Common myeloid progenitor, CD34-positive (primary cell): ENCODE measurements at regions not wholly inside any gene's neighbourhood (a gene's known extent, or its start where the extent isn't known, plus 50 kb on each side); places are given as distances from the start of the nearest gene placed in this dataset.
"Not testable (repeated sequence)": the region's sequence is repeated elsewhere in the genome, so short reads cannot be mapped to it uniquely, and the experiment has no call there.

Experiments used
- CTCF ChIA-PET: fragments of 350-600 bp; sonication (Branson Sonifier 250); formaldehyde crosslinking; loops from one replicate; lab custom pipeline; 2021; ENCODE audit warnings: antibody characterized with exemption; lab: Charles Lee
- POLR2A ChIA-PET: fragments of 350-600 bp; sonication (Branson Sonifier 250); formaldehyde crosslinking; loops from one replicate; lab custom pipeline; 2021; ENCODE audit warnings: antibody characterized with exemption; lab: Charles Lee
- DNase-seq, 3 donors: peaks; one replicate each; pipeline versions ENCODE4 v3.0.0 to v3.0.0-alpha.2; 2013
- H3K27ac ChIP-seq, 2 experiments: 1 replicate in 1 of 2; 2 replicates in 1 of 2; pipeline ENCODE4 v1.7.0; 2013; ENCODE audit warnings: inconsistent platforms in 2 of 2, low read length in 2 of 2, mild to moderate bottlenecking in 2 of 2, low read depth in 1 of 2, moderate library complexity in 1 of 2; ENCODE audit not compliant: severe bottlenecking in 2 of 2, insufficient read depth in 1 of 2, poor library complexity in 1 of 2
- H3K27me3 ChIP-seq, 5 experiments: replicated peaks in 2 of 5; 1 replicate in 3 of 5; 2 replicates in 2 of 5; pipeline versions ENCODE4 v1.6.1 to v1.7.0; 2013; ENCODE audit warnings: low read length in 4 of 5, mild to moderate bottlenecking in 2 of 5, moderate library complexity in 2 of 5, inconsistent platforms in 1 of 5; ENCODE audit not compliant: insufficient read depth in 5 of 5, control insufficient read depth in 4 of 5
- H3K36me3 ChIP-seq, 4 experiments: 1 replicate in 2 of 4; 2 replicates in 2 of 4; pipeline versions ENCODE4 v1.6.1 to v1.7.0; 2013; ENCODE audit warnings: low read length in 3 of 4, control low read depth in 1 of 4, mild to moderate bottlenecking in 1 of 4; ENCODE audit not compliant: control insufficient read depth in 4 of 4, insufficient read depth in 4 of 4
- H3K4me1 ChIP-seq, 4 experiments: 1 replicate in 3 of 4; 2 replicates in 1 of 4; pipeline versions ENCODE4 v1.6.1 to v1.7.1; 2013; ENCODE audit warnings: low read length in 3 of 4, mild to moderate bottlenecking in 3 of 4, control low read depth in 1 of 4, inconsistent platforms in 1 of 4, moderate library complexity in 1 of 4; ENCODE audit not compliant: control insufficient read depth in 4 of 4, insufficient read depth in 4 of 4; ENCODE audit errors: control extremely low read depth in 1 of 4
- H3K4me3 ChIP-seq, 7 experiments: 1 replicate in 4 of 7; 2 replicates in 3 of 7; pipeline versions ENCODE4 v1.5.1 to v1.7.0; 2013; ENCODE audit warnings: mild to moderate bottlenecking in 7 of 7, low read length in 6 of 7, moderate library complexity in 6 of 7, inconsistent platforms in 2 of 7, low read depth in 2 of 7, control low read depth in 1 of 7; ENCODE audit not compliant: insufficient read depth in 4 of 7, control insufficient read depth in 1 of 7; ENCODE audit errors: extremely low read depth in 1 of 7
- H3K9me3 ChIP-seq, 5 experiments: 1 replicate in 4 of 5; 2 replicates in 1 of 5; pipeline versions ENCODE4 v1.6.1 to v1.7.1; 2013; ENCODE audit warnings: low read length in 4 of 5, mild to moderate bottlenecking in 2 of 5, inconsistent platforms in 1 of 5, low read depth in 1 of 5, moderate library complexity in 1 of 5; ENCODE audit not compliant: control insufficient read depth in 4 of 5, insufficient read depth in 2 of 5; ENCODE audit errors: control extremely low read depth in 1 of 5
- WGBS: methylation state at CpG from one replicate; pipeline ENCODE4 v1.1.5; 2013; ENCODE audit not compliant: insufficient coverage; 5-methylcytosine and 5-hydroxymethylcytosine counted together

- 84% methylated on average over 2 of the region's 3 CpGs for WGBS
- H3K4me1 ChIP-seq, H3K27ac ChIP-seq, DNase-seq, H3K36me3 ChIP-seq, CTCF ChIA-PET, H3K27me3 ChIP-seq, POLR2A ChIA-PET, H3K9me3 ChIP-seq, H3K4me3 ChIP-seq: not testable (repeated sequence)
Measured at GRCh38 chr1:182316454-182316853, 75.1 kb downstream of the GLUL start.

- H3K36me3 ChIP-seq: no peaks in the 10 kb centered on the region
- H3K9me3 ChIP-seq: no peaks in the 10 kb centered on the region
- H3K27ac ChIP-seq: peak overlapping the region in 1 of 2 experiments; percentile 37
- CTCF ChIA-PET: interaction anchor here (1.5 kb wide), 1 partner anchor 169 kb away, joined by 4 read pairs; no protein-coding TSS in a partner anchor
- peaks cover 0 to 9% (median 0%) of the 10 kb centered on the region in 4 experiments for H3K4me1 ChIP-seq
- no peaks in the 10 kb centered on the region for H3K27me3 ChIP-seq
- WGBS: 67% methylated on average over 3 of the region's 5 CpGs
- H3K4me3 ChIP-seq: no peak overlapping the region
- no peak for DNase-seq
- POLR2A ChIA-PET: no interaction called here
Measured at GRCh38 chr1:182315167-182315556, 76.4 kb downstream of the GLUL start.

- H3K4me3 ChIP-seq: no peak overlapping the region
- CTCF ChIA-PET: interaction anchor here (1.7 kb wide), 1 partner anchor 11 kb away, joined by 5 read pairs; no protein-coding TSS in a partner anchor
Measured at GRCh38 chr1:182309631-182310351, 81.8 kb downstream of the GLUL start.

GRCh38 chr1:182308826-182309225 lies 82.8 kb downstream of the GLUL start:
- H3K36me3 ChIP-seq: no peaks in the 10 kb centered on the region
- DNase-seq: no peak
- no peaks in the 10 kb centered on the region for H3K9me3 ChIP-seq
- H3K27me3 ChIP-seq: no peaks in the 10 kb centered on the region
- H3K4me3 ChIP-seq: no peak overlapping the region
- H3K4me1 ChIP-seq: peaks cover 0 to 10% (median 4%) of the 10 kb centered on the region in 4 experiments
- H3K27ac ChIP-seq: no peak overlapping the region
- CTCF ChIA-PET: interaction anchor here (0.7 to 1.4 kb wide), 2 partner anchors 19 to 166 kb away, joined by 3 read pairs; no protein-coding TSS in a partner anchor
- POLR2A ChIA-PET: no interaction called here

More at GRCh38 chr1:182309631-182310351, 81.8 kb downstream of the GLUL start:
- WGBS: 93% methylated on average over 10 of the region's 10 CpGs
- Histone ChIP-seq H3K4me1 (peaks cover 0 to 7% (median 0%) of the 10 kb centered on the region in 4 experiments), H3K27ac (no peak overlapping the region), H3K9me3 (no peaks in the 10 kb centered on the region), H3K27me3 (no peaks in the 10 kb centered on the region), H3K36me3 (no peaks in the 10 kb centered on the region)
- POLR2A ChIA-PET: no interaction called here
- no peak for DNase-seq

GRCh38 chr1:182307486-182307885 lies 84.1 kb downstream of the GLUL start:
- H3K27me3 ChIP-seq, POLR2A ChIA-PET, H3K9me3 ChIP-seq, H3K27ac ChIP-seq, H3K4me3 ChIP-seq, DNase-seq, H3K36me3 ChIP-seq: not testable (repeated sequence)
- 100% methylated on average over 3 of the region's 8 CpGs for WGBS
- CTCF ChIA-PET: interaction anchor here (1.4 kb wide), 1 partner anchor 164 kb away, joined by 3 read pairs; no protein-coding TSS in a partner anchor
- peaks cover 0 to 14% (median 7%) of the 10 kb centered on the region in 4 experiments for H3K4me1 ChIP-seq

- Histone ChIP-seq H3K9me3 (no peaks in the 10 kb centered on the region), H3K36me3 (no peaks in the 10 kb centered on the region), H3K27ac (peak overlapping the region in 1 of 2 experiments; percentile 14), H3K4me3 (no peak overlapping the region), H3K4me1 (peaks cover 0 to 29% (median 16%) of the 10 kb centered on the region in 4 experiments), H3K27me3 (no peaks in the 10 kb centered on the region)
- no peak for DNase-seq
- ChIA-PET CTCF (interaction anchor here (0.7 kb wide), 1 partner anchor 37 kb away, joined by 3 read pairs; no protein-coding TSS in a partner anchor), POLR2A (no interaction called here)
Measured at GRCh38 chr1:182305861-182306260, 85.7 kb downstream of the GLUL start.

GRCh38 chr1:182304627-182305026 lies 87.0 kb downstream of the GLUL start:
- Histone ChIP-seq H3K4me3 (no peak overlapping the region), H3K9me3 (no peaks in the 10 kb centered on the region), H3K27me3 (no peaks in the 10 kb centered on the region), H3K4me1 (peaks cover 0 to 42% (median 27%) of the 10 kb centered on the region in 4 experiments), H3K27ac (no peak overlapping the region), H3K36me3 (no peaks in the 10 kb centered on the region)
- ChIA-PET POLR2A (no interaction called here), CTCF (interaction anchor here (1.8 to 2.2 kb wide), 3 partner anchors 10 to 162 kb away, joined by 4 to 10 read pairs (median 7); no protein-coding TSS in a partner anchor)
- no peak for DNase-seq
